ENCODE measurements at regions not wholly inside any gene's neighbourhood (a gene's known extent, or its start where the extent isn't known, plus 50 kb on each side); places are given as distances from the start of the nearest gene placed in this dataset.

DNA sequence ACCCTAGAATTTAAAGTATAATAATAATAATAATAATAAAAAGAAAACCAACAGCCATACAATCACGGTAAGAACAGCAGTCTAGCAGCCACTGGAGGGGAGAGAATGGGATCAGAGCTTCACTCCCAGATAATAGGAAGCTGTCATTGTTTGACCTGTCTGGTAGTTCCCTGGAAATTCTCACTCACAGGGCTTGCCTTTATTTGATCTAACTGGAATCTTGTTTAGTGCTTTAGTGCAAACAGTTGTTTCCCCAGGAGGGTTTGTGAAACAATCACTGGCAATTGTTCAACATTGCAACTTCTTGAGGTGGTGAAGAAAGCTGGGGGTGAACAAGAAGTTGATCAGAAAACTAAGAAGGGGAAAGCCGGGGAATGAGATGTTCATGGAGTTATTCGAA lies 68.7 kb upstream of the PTCSC3 start:
- DNase-seq: no peak

DNA sequence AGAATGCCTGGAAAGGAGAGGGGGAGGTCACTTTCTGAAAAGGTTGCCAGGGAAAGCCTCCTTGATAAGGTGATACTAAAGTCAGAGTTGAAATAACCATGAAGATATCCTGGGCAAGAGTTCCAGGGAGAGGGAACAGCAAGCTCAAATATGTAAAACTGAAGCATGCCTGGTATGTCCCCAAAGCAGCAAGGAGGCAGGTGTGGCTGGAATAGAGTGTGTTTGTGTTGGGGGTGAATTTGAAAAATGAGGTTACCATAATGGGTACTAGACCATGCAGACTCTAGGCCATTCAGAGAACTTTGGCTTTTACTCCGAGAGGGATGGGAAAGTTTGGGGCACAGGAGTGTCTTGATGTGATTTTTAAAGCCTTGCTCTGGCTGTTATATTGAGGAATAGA lies 66.7 kb upstream of the PTCSC3 start:
- no peak for DNase-seq

DNA sequence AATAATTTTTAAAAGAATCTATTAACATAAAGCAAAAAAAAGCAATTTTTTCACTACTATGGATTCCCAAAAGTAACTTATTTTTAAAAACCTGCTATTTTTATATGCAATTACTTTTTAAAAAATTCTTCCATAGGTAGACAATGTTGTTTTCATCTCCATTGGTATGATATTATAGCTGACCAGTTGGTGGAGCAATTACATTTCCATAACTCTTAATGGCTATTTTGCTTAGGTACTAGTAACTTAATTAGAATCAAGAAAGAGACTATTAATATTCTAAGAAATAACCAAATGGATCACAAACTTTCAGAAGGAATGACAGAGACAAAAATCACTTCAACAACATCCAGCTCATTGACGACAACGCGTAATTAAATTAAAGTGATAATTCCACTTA lies 64.7 kb upstream of the PTCSC3 start:
- peak in 1 of 4 experiments; percentile 33 for DNase-seq

DNA sequence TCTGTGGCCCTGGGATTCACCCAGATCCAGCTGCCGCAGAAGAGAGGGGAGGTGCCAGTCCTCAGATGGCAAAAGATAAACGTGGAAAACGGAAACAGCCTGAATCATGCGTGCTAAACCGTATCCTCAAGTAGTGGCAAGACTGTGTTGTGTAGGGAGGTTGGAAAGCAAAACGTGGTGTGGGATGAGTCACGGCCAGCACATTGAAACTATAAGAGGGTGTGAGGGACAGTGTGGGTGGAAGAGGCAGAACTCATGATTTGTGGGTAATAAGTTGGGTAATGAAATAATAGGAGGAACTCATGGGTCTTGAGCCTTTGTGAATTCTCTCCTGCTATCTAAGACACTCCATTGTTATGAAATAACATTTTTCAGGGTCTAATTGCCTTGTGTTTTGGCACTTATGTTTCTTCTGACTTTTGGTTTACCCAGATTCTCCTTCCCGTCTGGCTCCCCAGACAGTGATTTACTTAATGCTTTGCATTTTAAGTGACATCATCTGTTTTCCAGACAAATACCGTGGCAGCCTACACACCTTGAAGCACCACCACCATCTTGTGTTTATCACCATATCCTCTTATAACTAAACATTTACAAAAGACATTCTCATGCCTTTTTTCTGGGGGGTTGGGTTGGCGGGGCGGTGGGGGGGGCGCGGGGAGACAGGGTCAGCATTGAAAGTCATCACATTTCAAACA lies 62.3 kb upstream of the PTCSC3 start:
- peak; percentile 63 to 79 (median 72) for DNase-seq

DNA sequence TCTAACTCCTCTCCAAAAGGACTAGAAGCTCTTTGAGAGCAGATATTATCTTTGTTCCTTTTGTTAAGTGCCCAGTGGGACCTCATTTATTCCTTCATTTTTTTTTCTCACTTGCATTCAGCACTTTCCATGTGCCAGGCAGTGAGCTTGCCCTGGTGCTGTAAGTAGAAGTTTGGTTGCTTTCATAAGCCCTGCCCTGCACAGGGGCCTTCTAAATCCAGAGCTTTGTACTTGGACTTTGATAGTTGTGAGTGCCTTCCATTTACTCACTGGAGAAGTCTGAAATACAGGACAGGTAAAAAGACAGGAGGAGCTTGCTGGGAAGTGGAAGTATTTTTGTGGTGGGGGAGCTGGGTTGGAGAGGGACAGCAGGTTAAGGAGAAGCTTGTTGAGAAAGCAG lies 56.7 kb upstream of the PTCSC3 start:
- DNase-seq: no peak

DNA sequence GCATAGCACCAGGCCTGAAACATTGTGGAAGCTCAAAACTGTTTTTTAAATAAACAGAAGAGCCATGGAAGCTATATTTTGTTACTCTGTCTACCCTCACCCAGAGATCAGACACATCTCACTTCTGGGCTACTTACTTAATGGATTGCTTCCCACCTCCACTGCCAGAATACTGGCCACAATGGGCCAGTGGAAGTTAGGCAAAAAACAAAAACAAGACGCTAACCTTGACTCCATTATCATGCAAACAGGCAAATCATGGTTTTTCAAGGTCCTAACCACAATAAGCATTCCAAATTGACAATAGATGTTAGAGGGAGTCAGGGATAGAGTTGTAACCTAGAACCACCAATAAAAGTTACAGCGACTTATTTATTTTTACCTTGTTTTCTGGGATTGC lies 52.7 kb upstream of the PTCSC3 start:
- no peak for DNase-seq

DNA sequence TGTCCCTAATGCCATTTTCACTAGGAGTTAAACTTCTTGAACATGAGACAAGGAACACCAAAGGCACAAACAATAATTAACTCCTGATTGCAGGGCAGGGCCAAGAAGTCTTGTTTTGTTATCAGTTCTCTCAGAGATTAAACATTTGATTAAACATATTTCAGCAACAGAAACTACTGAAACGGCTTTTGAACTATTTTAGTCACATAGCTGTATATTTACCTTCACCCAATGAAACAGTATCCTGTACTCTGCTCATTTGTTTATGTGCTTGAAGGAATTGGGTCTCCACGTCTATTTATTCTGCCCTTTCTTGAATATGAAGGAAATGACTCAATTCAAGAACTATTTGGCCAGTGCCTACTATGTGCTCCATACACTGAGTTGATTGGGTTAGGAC lies 51.3 kb upstream of the PTCSC3 start:
- no peak for DNase-seq

DNA sequence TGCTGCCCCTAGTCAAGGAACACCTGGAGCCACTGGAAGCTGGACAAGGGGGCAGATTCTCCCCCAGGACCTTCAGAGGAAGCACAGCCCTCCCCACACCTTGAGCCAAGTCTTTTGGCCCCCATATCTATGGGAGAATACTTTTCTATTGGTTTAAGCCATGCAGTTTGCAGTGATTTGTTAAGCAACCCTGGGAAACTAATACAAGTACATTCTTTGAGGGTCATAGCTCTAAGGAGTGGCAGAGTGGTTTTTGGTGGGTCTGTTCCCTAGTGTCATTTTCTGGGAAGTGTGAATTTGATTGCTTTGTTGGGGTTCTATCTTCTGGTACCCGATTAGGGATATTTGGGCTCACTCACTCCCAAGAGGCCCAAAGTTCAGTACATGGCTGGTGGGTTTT lies 50.8 kb upstream of the PTCSC3 start:
- DNase-seq: no peak

All from suppressor macrophage (primary cell).